Ovary (tissue), 7 donors: ENCODE measurements at regions not wholly inside any gene's neighbourhood (a gene's known extent, or its start where the extent isn't known, plus 50 kb on each side); places are given as distances from the start of the nearest gene placed in this dataset.

Source experiments
- DNase-seq, 5 donors: peaks; one replicate each; pipeline ENCODE4 v3.0.0-alpha.2; 2019 to 2020
- H3K27ac ChIP-seq, 2 donors: fragments of 200-600 bp; one replicate each; pipeline versions ENCODE4 v1.5.1 to v1.8.0; 2019 to 2022
- H3K27me3 ChIP-seq: fragments of 200-600 bp; one replicate; pipeline ENCODE4 v1.8.0; 2022
- H3K36me3 ChIP-seq: fragments of 200-600 bp; sonication (generic); one replicate; pipeline ENCODE4 v1.5.1; 2019
- H3K4me1 ChIP-seq: one replicate; pipeline ENCODE4 v1.8.1; 2013; ENCODE audit warnings: mild to moderate bottlenecking, moderate library complexity; ENCODE audit not compliant: insufficient read depth
- H3K4me3 ChIP-seq: fragments of 200-600 bp; sonication (generic); one replicate; pipeline ENCODE4 v1.5.1; 2017
- H3K9me3 ChIP-seq, 2 donors: fragments of 200-600 bp in 1 of 2; sonication (generic) in 1 of 2; one replicate each; pipeline versions ENCODE4 v1.5.1 to v1.8.1; 2013 to 2019; ENCODE audit warnings: mild to moderate bottlenecking in 1 of 2, moderate library complexity in 1 of 2
- EP300 ChIP-seq: sonication (generic); formaldehyde crosslinking; IDR thresholded peaks from one replicate; pipeline ENCODE4 v1.6.1; 2017; ENCODE audit warnings: antibody characterized with exemption
- POLR2A ChIP-seq: fragments of 450-650 bp; IDR thresholded peaks from one replicate; pipeline ENCODE4 v1.6.1; 2017; ENCODE audit warnings: antibody characterized with exemption, mild to moderate bottlenecking, moderate library complexity
- whole genome bisulfite sequencing, 3 donors: extraction: QIAGEN DNeasy Blood & Tissue Kit in 1 of 3; methylation state at CpG; one replicate each; pipeline versions ENCODE4 v1.1.5 to v1.1.7; 2013 to 2017; 5-methylcytosine and 5-hydroxymethylcytosine counted together
- intact Hi-C, 4 donors: fragments of 100-400 bp; cut with DNase I; formaldehyde crosslinking; loops; one replicate each; pipeline versions ENCODE4 v1.11.0 to v1.15.1; 2022 to 2023
- TF ChIP-seq, protein P1 (sequence below), 3 donors: fragments of 450-650 bp in 2 of 3; fragments of 200-600 bp in 1 of 3; IDR thresholded peaks; one replicate each; pipeline versions ENCODE4 v1.5.1 to v1.8.0; 2016 to 2022; ENCODE audit warnings: antibody characterized with exemption in 3 of 3, mild to moderate bottlenecking in 1 of 3
- donor health status: DM: no; HTN: no; CAD: no; lungs with moderate emphysema.
- donor health status: DM: no; HTN: no; CAD: no.
- donor health status: Bipolar disorder and iron deficiency.
- donor health status: DM: no; HTN: no; CAD: no.
- donor health status: DM: yes; HTN: yes; CAD: no.

DNA sequence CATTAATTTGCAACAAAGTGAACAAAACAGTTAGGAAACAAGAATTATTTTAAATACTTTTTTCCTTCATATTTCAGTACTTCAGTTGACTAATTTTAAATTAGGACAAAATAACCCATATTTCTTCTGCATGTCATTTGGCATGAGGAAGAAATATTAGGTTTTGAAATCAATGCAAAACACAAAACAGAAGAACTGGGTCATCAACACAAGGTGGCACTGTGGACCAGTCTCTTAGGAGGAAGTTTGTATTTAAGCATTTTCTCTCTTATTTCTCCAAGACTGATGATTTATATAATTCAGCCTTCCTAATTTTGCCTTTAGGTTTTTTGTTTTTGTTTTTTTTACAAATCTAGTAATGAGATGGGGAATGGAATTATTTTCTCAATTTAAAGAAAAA lies 352.8 kb upstream of the KCNH7 start:
- DNase-seq: no peak
- H3K4me3 ChIP-seq: no peak overlapping the region
- H3K27ac ChIP-seq: no peak overlapping the region
- H3K36me3 ChIP-seq: no peaks in the 10 kb centered on the region
- no peaks in the 10 kb centered on the region for H3K4me1 ChIP-seq
- H3K9me3 ChIP-seq: no peaks in the 10 kb centered on the region
- intact Hi-C loops: no loop called here
- H3K27me3 ChIP-seq: no peaks in the 10 kb centered on the region
- TF ChIP-seq POLR2A (no peak), EP300 (no peak)
- TF ChIP-seq, protein P1, sequence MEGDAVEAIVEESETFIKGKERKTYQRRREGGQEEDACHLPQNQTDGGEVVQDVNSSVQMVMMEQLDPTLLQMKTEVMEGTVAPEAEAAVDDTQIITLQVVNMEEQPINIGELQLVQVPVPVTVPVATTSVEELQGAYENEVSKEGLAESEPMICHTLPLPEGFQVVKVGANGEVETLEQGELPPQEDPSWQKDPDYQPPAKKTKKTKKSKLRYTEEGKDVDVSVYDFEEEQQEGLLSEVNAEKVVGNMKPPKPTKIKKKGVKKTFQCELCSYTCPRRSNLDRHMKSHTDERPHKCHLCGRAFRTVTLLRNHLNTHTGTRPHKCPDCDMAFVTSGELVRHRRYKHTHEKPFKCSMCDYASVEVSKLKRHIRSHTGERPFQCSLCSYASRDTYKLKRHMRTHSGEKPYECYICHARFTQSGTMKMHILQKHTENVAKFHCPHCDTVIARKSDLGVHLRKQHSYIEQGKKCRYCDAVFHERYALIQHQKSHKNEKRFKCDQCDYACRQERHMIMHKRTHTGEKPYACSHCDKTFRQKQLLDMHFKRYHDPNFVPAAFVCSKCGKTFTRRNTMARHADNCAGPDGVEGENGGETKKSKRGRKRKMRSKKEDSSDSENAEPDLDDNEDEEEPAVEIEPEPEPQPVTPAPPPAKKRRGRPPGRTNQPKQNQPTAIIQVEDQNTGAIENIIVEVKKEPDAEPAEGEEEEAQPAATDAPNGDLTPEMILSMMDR (IDR thresholded peaks at IDR 0.05): no peak

- H3K9me3 ChIP-seq: no peaks in the 10 kb centered on the region
- no peaks in the 10 kb centered on the region for H3K27me3 ChIP-seq
- TF ChIP-seq, protein P1 (IDR thresholded peaks at IDR 0.05): no peak
- TF ChIP-seq EP300: no peak
- no peak for TF ChIP-seq POLR2A
- no peak for DNase-seq
- H3K4me1 ChIP-seq: no peaks in the 10 kb centered on the region
- 85 to 88% (median 87%) methylated on average over 7 of the region's 7 CpGs for WGBS, 3 donors
- no peak overlapping the region for H3K27ac ChIP-seq
- H3K4me3 ChIP-seq: no peak overlapping the region
- H3K36me3 ChIP-seq: no peaks in the 10 kb centered on the region
- intact Hi-C loops: no loop called here
Observed at GRCh38 chr2:163187995-163188655, 349.6 kb upstream of the KCNH7 start.

GRCh38 chr2:163187119-163187518 lies 348.6 kb upstream of the KCNH7 start:
- Histone ChIP-seq H3K4me1 (no peaks in the 10 kb centered on the region), H3K4me3 (no peak overlapping the region), H3K9me3 (no peaks in the 10 kb centered on the region), H3K36me3 (no peaks in the 10 kb centered on the region), H3K27ac (no peak overlapping the region), H3K27me3 (no peaks in the 10 kb centered on the region)
- WGBS, 3 donors: 74 to 86% (median 81%) methylated on average over 2 of the region's 2 CpGs
- TF ChIP-seq, protein P1 (IDR thresholded peaks at IDR 0.05): no peak
- intact Hi-C loops: no loop called here
- no peak for DNase-seq

DNA sequence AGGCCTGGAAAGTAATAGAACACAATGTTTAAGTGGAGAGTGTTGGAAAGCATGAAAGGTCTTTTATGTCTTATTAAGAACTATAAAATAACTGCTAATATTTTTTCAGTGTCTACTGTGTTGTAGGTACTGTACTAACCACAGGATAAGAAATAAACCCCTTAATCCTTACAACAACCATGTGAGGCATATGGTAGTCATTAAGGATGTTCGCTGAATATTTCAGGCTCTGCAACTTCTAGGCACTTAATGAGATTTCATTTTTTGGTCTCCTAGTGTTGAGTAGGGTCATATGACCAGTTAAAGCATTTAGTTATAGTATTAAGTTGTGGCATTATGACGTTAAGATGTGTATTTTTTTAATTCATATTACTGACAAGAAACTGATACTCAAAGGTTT lies 346.6 kb upstream of the KCNH7 start:
- 75 to 82% (median 80%) methylated on average over 2 of the region's 2 CpGs for WGBS, 3 donors
- Histone ChIP-seq H3K9me3 (no peaks in the 10 kb centered on the region), H3K27ac (no peak overlapping the region), H3K4me3 (no peak overlapping the region), H3K4me1 (no peaks in the 10 kb centered on the region), H3K36me3 (no peaks in the 10 kb centered on the region), H3K27me3 (no peaks in the 10 kb centered on the region)
- intact Hi-C loops: no loop called here
- DNase-seq: no peak
- TF ChIP-seq, protein P1 (IDR thresholded peaks at IDR 0.05): no peak
- TF ChIP-seq POLR2A (no peak), EP300 (no peak)
